Astrocyte (in vitro differentiated cells and primary cell): ENCODE measurements at regions not wholly inside any gene's neighbourhood (a gene's known extent, or its start where the extent isn't known, plus 50 kb on each side); places are given as distances from the start of the nearest gene placed in this dataset.

Experiments used
- DNase-seq: peaks from one replicate; pipeline ENCODE4 v3.0.0-alpha.2; 2010; ENCODE audit warnings: low read depth
- FAIRE-seq: peaks from 2 replicates; lab custom pipeline; 2011; peaks lifted over from hg19 to GRCh38; lab: Jason Lieb, UNC
- H2AFZ ChIP-seq: 2 replicates; pipeline ENCODE4 v1.6.0; 2012; ENCODE audit warnings: low read depth, low read length, inconsistent platforms
- H3K27ac ChIP-seq: 2 replicates; pipeline ENCODE4 v1.5.1; 2011; ENCODE audit warnings: low read depth, low read length, inconsistent platforms
- H3K27me3 ChIP-seq: 2 replicates; pipeline ENCODE4 v1.6.0; 2011; ENCODE audit warnings: low read length, inconsistent platforms; ENCODE audit not compliant: insufficient read depth
- H3K36me3 ChIP-seq: 2 replicates; pipeline ENCODE4 v1.5.1; 2011; ENCODE audit warnings: low read length, inconsistent platforms; ENCODE audit not compliant: insufficient read depth
- H3K4me1 ChIP-seq: 2 replicates; pipeline ENCODE4 v1.5.1; 2011; ENCODE audit warnings: low read length, inconsistent platforms; ENCODE audit not compliant: insufficient read depth
- H3K4me2 ChIP-seq: 2 replicates; pipeline ENCODE4 v1.6.0; 2012; ENCODE audit warnings: low read length, inconsistent platforms
- H3K4me3 ChIP-seq: 2 replicates; pipeline ENCODE4 v1.5.1; 2011; ENCODE audit warnings: low read depth, mild to moderate bottlenecking, low read length, inconsistent platforms; ENCODE audit not compliant: insufficient read depth
- H3K79me2 ChIP-seq: 2 replicates; pipeline ENCODE4 v1.6.0; 2012; ENCODE audit warnings: mild to moderate bottlenecking, low read length, inconsistent platforms; ENCODE audit not compliant: insufficient read depth
- H3K9ac ChIP-seq: 2 replicates; pipeline ENCODE4 v1.6.0; 2012; ENCODE audit warnings: mild to moderate bottlenecking, low read length, inconsistent platforms
- H3K9me3 ChIP-seq: 2 replicates; pipeline ENCODE4 v1.5.1; 2012; ENCODE audit warnings: low read depth, mild to moderate bottlenecking, low read length, inconsistent platforms; ENCODE audit not compliant: insufficient read depth
- H4K20me1 ChIP-seq: 2 replicates; pipeline ENCODE4 v1.6.0; 2012; ENCODE audit warnings: low read length, inconsistent platforms; ENCODE audit not compliant: insufficient read depth
- H3K27ac Mint-ChIP-seq: one replicate; pipeline ENCODE4 v1.8.0; 2021; ENCODE audit warnings: mild to moderate bottlenecking, mixed read lengths; ENCODE audit not compliant: unreplicated experiment
- H3K27me3 Mint-ChIP-seq: one replicate; pipeline ENCODE4 v1.8.0; 2021; ENCODE audit warnings: low read depth, mixed read lengths; ENCODE audit not compliant: unreplicated experiment
- H3K36me3 Mint-ChIP-seq: one replicate; pipeline ENCODE4 v1.8.0; 2021; ENCODE audit warnings: low read depth, mixed read lengths; ENCODE audit not compliant: unreplicated experiment
- H3K4me1 Mint-ChIP-seq: one replicate; pipeline ENCODE4 v1.8.0; 2021; ENCODE audit warnings: low read depth, mixed read lengths; ENCODE audit not compliant: unreplicated experiment
- H3K4me3 Mint-ChIP-seq: one replicate; pipeline ENCODE4 v1.8.0; 2021; ENCODE audit warnings: mild to moderate bottlenecking, moderate library complexity, mixed read lengths; ENCODE audit not compliant: unreplicated experiment
- H3K9me3 Mint-ChIP-seq: one replicate; pipeline ENCODE4 v1.8.0; 2021; ENCODE audit warnings: mild to moderate bottlenecking, mixed read lengths; ENCODE audit not compliant: unreplicated experiment
- CTCF ChIP-seq: IDR thresholded peaks from 2 replicates; pipeline ENCODE4 v1.5.1; 2011; ENCODE audit warnings: low read depth, mild to moderate bottlenecking, inconsistent platforms, low read length, moderate library complexity; ENCODE audit not compliant: insufficient read depth
- EZH2 ChIP-seq: IDR thresholded peaks from 2 replicates; pipeline ENCODE4 v1.6.1; 2012; ENCODE audit warnings: mild to moderate bottlenecking, low read length, inconsistent platforms; ENCODE audit not compliant: insufficient read depth

GRCh38 chr9:115790520-115790919 lies 363.1 kb upstream of the PAPPA start:
- no peak for FAIRE-seq

GRCh38 chr9:115794921-115795475 lies 358.6 kb upstream of the PAPPA start:
- H3K9ac ChIP-seq = no peak overlapping the region
- H3K4me1 Mint-ChIP-seq = peaks cover 4% of the 10 kb centered on the region
- no peaks in the 10 kb centered on the region for H3K36me3 ChIP-seq
- H3K4me1 ChIP-seq = no peaks in the 10 kb centered on the region
- H3K27ac Mint-ChIP-seq = no peak overlapping the region
- no peaks in the 10 kb centered on the region for H3K27me3 Mint-ChIP-seq
- H3K4me3 Mint-ChIP-seq = no peak overlapping the region
- DNase-seq = no peak
- H3K9me3 Mint-ChIP-seq = no peaks in the 10 kb centered on the region
- H3K27me3 ChIP-seq = no peaks in the 10 kb centered on the region
- no peaks in the 10 kb centered on the region for H4K20me1 ChIP-seq
- H3K4me3 ChIP-seq = no peak overlapping the region
- TF ChIP-seq EZH2 = no peak
- TF ChIP-seq CTCF = no peak
- H2AFZ ChIP-seq = no peak overlapping the region
- H3K27ac ChIP-seq = no peak overlapping the region
- FAIRE-seq = no peak
- H3K36me3 Mint-ChIP-seq = no peaks in the 10 kb centered on the region
- H3K4me2 ChIP-seq = no peak overlapping the region
- no peaks in the 10 kb centered on the region for H3K79me2 ChIP-seq
- no peaks in the 10 kb centered on the region for H3K9me3 ChIP-seq

More at GRCh38 chr9:115790520-115790919, 363.1 kb upstream of the PAPPA start:
- Histone ChIP-seq H3K4me2 (no peak overlapping the region), H3K79me2 (no peaks in the 10 kb centered on the region), H3K4me3 (no peak overlapping the region), H2AFZ (no peak overlapping the region), H3K9me3 (no peaks in the 10 kb centered on the region), H4K20me1 (no peaks in the 10 kb centered on the region), H3K27ac (no peak overlapping the region), H3K36me3 (no peaks in the 10 kb centered on the region), H3K9ac (no peak overlapping the region), H3K4me1 (no peaks in the 10 kb centered on the region), H3K27me3 (no peaks in the 10 kb centered on the region)
- Mint-ChIP-seq H3K36me3 (no peaks in the 10 kb centered on the region), H3K4me1 (peaks cover 5% of the 10 kb centered on the region), H3K4me3 (no peak overlapping the region), H3K27ac (no peak overlapping the region), H3K27me3 (no peaks in the 10 kb centered on the region), H3K9me3 (no peaks in the 10 kb centered on the region)
- DNase-seq = no peak
- TF ChIP-seq CTCF = no peak
- TF ChIP-seq EZH2 = no peak

- no peak for TF ChIP-seq EZH2
- no peak for TF ChIP-seq CTCF
- H3K27ac Mint-ChIP-seq = no peak overlapping the region
- Histone ChIP-seq H3K27ac (no peak overlapping the region), H3K4me1 (no peaks in the 10 kb centered on the region), H3K9me3 (no peaks in the 10 kb centered on the region), H3K27me3 (no peaks in the 10 kb centered on the region), H3K4me2 (no peak overlapping the region), H2AFZ (no peak overlapping the region), H3K4me3 (no peak overlapping the region), H3K79me2 (no peaks in the 10 kb centered on the region), H4K20me1 (no peaks in the 10 kb centered on the region), H3K9ac (no peak overlapping the region), H3K36me3 (no peaks in the 10 kb centered on the region)
- no peaks in the 10 kb centered on the region for H3K36me3 Mint-ChIP-seq
- no peak overlapping the region for H3K4me3 Mint-ChIP-seq
- no peak for DNase-seq
- H3K9me3 Mint-ChIP-seq = no peaks in the 10 kb centered on the region
- no peaks in the 10 kb centered on the region for H3K27me3 Mint-ChIP-seq
- peaks cover 6% of the 10 kb centered on the region for H3K4me1 Mint-ChIP-seq
- FAIRE-seq = no peak
These were observed 353.9 kb upstream of the PAPPA start for GRCh38 chr9:115799734-115800133.
